ENCODE measurements at regions not wholly inside any gene's neighbourhood (a gene's known extent, or its start where the extent isn't known, plus 50 kb on each side); places are given as distances from the start of the nearest gene placed in this dataset.

DNA sequence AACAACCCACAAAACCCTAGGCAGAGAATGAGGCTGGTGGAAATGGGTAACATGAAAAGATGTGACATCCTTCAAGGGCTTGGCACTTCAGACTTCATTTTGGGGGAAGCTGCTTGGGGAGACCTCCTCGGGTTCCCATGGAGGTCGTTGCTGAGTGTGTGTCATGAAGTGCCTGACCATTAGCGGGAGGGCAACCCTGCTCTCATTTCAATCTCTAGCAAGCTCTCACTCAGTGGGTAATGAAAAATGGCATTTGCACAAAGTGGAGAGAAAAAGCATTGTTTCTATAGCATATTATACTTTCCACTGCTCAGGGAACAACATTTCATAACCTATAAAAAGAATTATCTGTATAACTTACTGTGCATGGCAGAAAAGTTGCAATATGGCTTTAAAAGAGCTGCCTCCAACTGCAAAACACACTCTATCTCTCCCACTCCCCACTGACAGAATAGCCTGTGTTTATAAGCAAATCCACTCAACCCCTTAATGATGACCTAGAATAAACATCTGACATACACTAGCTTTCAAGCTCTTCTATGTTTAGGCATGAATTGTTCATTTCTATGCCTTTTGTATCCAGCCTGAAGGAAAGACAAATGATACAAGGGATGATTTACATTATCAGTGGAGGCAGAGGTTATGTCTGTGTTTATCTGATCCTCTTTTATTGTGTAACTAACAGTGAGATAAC, 357.2 kb downstream of the ZSWIM6 start:
- WGBS (ENCODE audit: missing lambda C conversion rate) = 17% methylated on average over 3 of the region's 3 CpGs
- FAIRE-seq (no peak), DNase-seq (ENCODE audit: low read depth in 1 of 2, low spot score in 1 of 2) (no peak), ATAC-seq (no peak)
- H3K4me2 ChIP-seq = no peak overlapping the region
- TF ChIP-seq PHF8 (IDR thresholded peaks at IDR 0.05; ENCODE audit: borderline replicate concordance, low read depth) (no peak), HDAC2 (IDR thresholded peaks at IDR 0.05) (no peak), EHMT2 (IDR thresholded peaks at IDR 0.05; ENCODE audit: low read depth) (no peak), RCOR1 (IDR thresholded peaks at IDR 0.05; ENCODE audit: low read depth, low read length) (no peak), CHD2 (IDR thresholded peaks at IDR 0.05; ENCODE audit: low read length, partially characterized antibody) (no peak)
- TF ChIP-seq, protein P1, sequence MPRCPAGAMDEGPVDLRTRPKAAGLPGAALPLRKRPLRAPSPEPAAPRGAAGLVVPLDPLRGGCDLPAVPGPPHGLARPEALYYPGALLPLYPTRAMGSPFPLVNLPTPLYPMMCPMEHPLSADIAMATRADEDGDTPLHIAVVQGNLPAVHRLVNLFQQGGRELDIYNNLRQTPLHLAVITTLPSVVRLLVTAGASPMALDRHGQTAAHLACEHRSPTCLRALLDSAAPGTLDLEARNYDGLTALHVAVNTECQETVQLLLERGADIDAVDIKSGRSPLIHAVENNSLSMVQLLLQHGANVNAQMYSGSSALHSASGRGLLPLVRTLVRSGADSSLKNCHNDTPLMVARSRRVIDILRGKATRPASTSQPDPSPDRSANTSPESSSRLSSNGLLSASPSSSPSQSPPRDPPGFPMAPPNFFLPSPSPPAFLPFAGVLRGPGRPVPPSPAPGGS (IDR thresholded peaks at IDR 0.05) = no peak
- ChIA-PET CTCF (interaction anchor here (1.2 kb wide), 1 partner anchor 11 kb away, joined by 3 read pairs; no protein-coding TSS in a partner anchor), POLR2A (no interaction called here)
- H3K4me1 ChIP-seq = no peaks in the 10 kb centered on the region
- no peak overlapping the region for H3K4me3 ChIP-seq
- H3K9me3 ChIP-seq = peaks cover 22% of the 10 kb centered on the region; the same call in 2 of the 3 replicates
- no peak overlapping the region for H3K27ac ChIP-seq

DNA sequence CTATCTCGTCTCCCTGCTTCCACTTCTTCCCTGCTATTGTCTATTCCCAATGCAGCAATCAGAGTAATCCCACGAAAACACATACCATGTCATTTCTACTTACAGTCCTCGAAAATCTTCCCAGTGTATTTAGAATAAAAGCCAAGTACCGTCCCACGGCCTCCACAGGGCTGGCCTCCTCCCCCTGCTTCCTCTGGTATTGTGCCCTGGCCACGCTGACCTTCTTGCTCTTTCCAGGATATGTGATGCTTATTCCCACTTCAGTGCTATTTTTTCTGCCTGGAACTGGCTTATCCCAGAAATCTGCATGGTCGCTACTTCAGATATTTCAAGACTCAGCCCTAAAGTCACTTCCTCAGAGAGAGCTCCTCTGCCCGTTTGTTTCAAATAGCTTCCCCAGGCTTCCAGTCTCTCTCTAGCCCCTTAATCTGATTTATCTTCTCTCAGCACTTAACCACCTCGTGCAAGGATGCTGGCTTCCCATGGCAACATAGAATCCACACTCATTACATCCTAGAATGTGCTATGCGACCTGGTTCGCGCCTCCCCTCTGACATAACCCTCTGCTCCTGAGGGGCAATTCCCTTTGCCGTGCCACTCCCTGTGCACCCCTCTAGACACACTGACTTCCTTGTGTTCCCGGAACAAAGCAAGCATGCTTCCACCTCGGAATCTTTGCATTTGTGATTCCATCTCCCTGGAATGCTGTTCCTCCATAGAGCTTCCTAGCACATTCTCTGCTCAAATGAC, 365.9 kb downstream of the ZSWIM6 start:
- ChIA-PET POLR2A (no interaction called here), CTCF (no interaction called here)
- H3K4me2 ChIP-seq = no peak overlapping the region
- no peak for DNase-seq (ENCODE audit: low read depth in 1 of 2, low spot score in 1 of 2)
- H3K4me3 ChIP-seq = no peak overlapping the region
- peaks cover 12% of the 10 kb centered on the region; the same call in 2 of the 3 replicates for H3K9me3 ChIP-seq
- no peak for ATAC-seq
- TF ChIP-seq EHF (CRISPR knock-in tag; IDR thresholded peaks at IDR 0.05) (no peak), KDM1A (IDR thresholded peaks at IDR 0.05; ENCODE audit: low read depth) (no peak), CHD4 (IDR thresholded peaks at IDR 0.05; ENCODE audit: borderline replicate concordance) (no peak), ZFP36 (IDR thresholded peaks at IDR 0.05; ENCODE audit: borderline replicate concordance, partially characterized antibody) (no peak), NFE2L2 (conservative IDR thresholded peaks at IDR 0.05; ENCODE audit: low read length) (no peak), CBX8 (IDR thresholded peaks at IDR 0.05) (no peak), GATA3 (IDR thresholded peaks at IDR 0.05; ENCODE audit: borderline replicate concordance) (no peak), CEBPB (IDR thresholded peaks at IDR 0.05) (no peak), SMC3 (IDR thresholded peaks at IDR 0.05) (no peak), RAD21 (conservative IDR thresholded peaks at IDR 0.05 in 1 of 2, IDR thresholded peaks at IDR 0.05 in 1 of 2) (no peak), RARB (CRISPR knock-in tag; IDR thresholded peaks at IDR 0.05) (no peak), RFX5 (IDR thresholded peaks at IDR 0.05) (no peak), PHF8 (IDR thresholded peaks at IDR 0.05; ENCODE audit: borderline replicate concordance, low read depth) (no peak), RNF2 (IDR thresholded peaks at IDR 0.05; ENCODE audit: borderline replicate concordance, low read depth) (no peak)
- TF ChIP-seq, protein P1 (IDR thresholded peaks at IDR 0.05) = no peak
- no peaks in the 10 kb centered on the region for H3K4me1 ChIP-seq
- FAIRE-seq = no peak
- H3K27ac ChIP-seq = no peak overlapping the region
- WGBS (ENCODE audit: missing lambda C conversion rate) = 59% methylated on average over 15 of the region's 15 CpGs

DNA sequence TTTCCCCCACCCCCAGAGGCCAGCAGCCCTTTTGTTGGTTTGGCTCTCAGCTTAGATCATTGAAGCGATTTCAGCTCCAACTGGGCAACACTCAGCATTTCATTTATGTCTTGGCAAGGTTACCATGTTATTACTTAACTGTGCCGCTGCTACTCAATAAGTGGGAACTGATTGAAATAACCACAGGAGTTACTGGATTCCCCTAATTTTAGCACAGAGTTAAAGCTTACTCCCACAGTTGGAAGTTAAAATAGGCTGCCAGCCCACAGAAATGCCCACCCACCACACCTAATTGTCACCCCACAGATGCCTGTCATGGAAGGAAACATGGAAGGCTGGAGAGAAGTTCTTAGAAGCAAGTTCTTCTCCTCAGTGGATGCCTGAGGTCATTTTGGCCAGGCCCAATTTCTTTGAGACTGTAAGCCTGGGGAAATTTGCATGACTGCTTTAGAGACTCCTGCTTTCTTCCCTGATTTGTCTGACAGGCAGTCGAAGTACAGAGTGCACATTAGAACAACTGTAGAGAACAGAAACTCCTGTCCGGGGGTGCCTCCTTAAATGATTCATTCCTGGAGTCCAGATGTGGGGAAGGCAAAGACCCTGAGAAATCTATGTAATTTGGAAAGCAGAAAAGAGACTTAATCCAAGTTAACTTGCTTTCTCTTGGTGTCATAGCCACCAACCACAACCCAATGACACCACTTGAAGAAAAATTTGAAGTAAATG, 370.0 kb downstream of the ZSWIM6 start:
- ChIA-PET CTCF (no interaction called here), POLR2A (no interaction called here)
- DNase-seq (ENCODE audit: low read depth in 1 of 2, low spot score in 1 of 2) (no peak), FAIRE-seq (no peak), ATAC-seq (no peak)
- no peak overlapping the region for H3K4me2 ChIP-seq
- 35% methylated on average over 4 of the region's 4 CpGs for WGBS (ENCODE audit: missing lambda C conversion rate)
- no peak overlapping the region for H3K4me3 ChIP-seq
- no peak overlapping the region for H3K27ac ChIP-seq
- H3K9me3 ChIP-seq = no peaks in the 10 kb centered on the region
- no peaks in the 10 kb centered on the region for H3K4me1 ChIP-seq
- no peak for TF ChIP-seq NR3C1 (IDR thresholded peaks at IDR 0.05)
- no peak for TF ChIP-seq ESRRA (IDR thresholded peaks at IDR 0.05; ENCODE audit: borderline replicate concordance, low read length)
- TF ChIP-seq HEYL (CRISPR knock-in tag; IDR thresholded peaks at IDR 0.05) = no peak
- no peak for TF ChIP-seq SMC3 (IDR thresholded peaks at IDR 0.05)
- no peak for TF ChIP-seq HOXB13 (CRISPR knock-in tag; IDR thresholded peaks at IDR 0.05; ENCODE audit: low read depth)
- TF ChIP-seq FOSL2 (IDR thresholded peaks at IDR 0.05) = no peak
- no peak for TF ChIP-seq FOSL2 (CRISPR knock-in tag; IDR thresholded peaks at IDR 0.05)
- TF ChIP-seq HDAC2 (IDR thresholded peaks at IDR 0.05) = no peak
- TF ChIP-seq, protein P2, sequence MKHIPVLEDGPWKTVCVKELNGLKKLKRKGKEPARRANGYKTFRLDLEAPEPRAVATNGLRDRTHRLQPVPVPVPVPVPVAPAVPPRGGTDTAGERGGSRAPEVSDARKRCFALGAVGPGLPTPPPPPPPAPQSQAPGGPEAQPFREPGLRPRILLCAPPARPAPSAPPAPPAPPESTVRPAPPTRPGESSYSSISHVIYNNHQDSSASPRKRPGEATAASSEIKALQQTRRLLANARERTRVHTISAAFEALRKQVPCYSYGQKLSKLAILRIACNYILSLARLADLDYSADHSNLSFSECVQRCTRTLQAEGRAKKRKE (CRISPR knock-in tag; IDR thresholded peaks at IDR 0.05; ENCODE audit: low read depth) = no peak
- TF ChIP-seq USF2 (IDR thresholded peaks at IDR 0.05) = no peak
- TF ChIP-seq ZNF302 (CRISPR knock-in tag; IDR thresholded peaks at IDR 0.05) = no peak
- no peak for TF ChIP-seq CBX2 (IDR thresholded peaks at IDR 0.05; ENCODE audit: borderline replicate concordance, low read depth)
- TF ChIP-seq RARB (CRISPR knock-in tag; IDR thresholded peaks at IDR 0.05) = no peak
- TF ChIP-seq EP300 (IDR thresholded peaks at IDR 0.05) = no peak
